Fibroblast of the aortic adventitia (primary cell): ENCODE measurements at regions not wholly inside any gene's neighbourhood (a gene's known extent, or its start where the extent isn't known, plus 50 kb on each side); places are given as distances from the start of the nearest gene placed in this dataset.
"Not testable (repeated sequence)": the region's sequence is repeated elsewhere in the genome, so short reads cannot be mapped to it uniquely, and the experiment has no call there.

Experiments
- DNase-seq: peaks from one replicate; pipeline ENCODE4 v3.0.0-alpha.2; 2010; ENCODE audit warnings: low read depth
- H3K4me3 ChIP-seq: 2 replicates; pipeline ENCODE4 v1.5.1; 2011; ENCODE audit warnings: low read depth, mild to moderate bottlenecking, control low read depth, low read length, moderate library complexity
- TF ChIP-seq, protein P1 (sequence below): IDR thresholded peaks from 2 replicates; pipeline ENCODE4 v1.5.1; 2011; ENCODE audit warnings: mild to moderate bottlenecking, low read length, control low read depth, inconsistent platforms; ENCODE audit not compliant: insufficient read depth

DNA sequence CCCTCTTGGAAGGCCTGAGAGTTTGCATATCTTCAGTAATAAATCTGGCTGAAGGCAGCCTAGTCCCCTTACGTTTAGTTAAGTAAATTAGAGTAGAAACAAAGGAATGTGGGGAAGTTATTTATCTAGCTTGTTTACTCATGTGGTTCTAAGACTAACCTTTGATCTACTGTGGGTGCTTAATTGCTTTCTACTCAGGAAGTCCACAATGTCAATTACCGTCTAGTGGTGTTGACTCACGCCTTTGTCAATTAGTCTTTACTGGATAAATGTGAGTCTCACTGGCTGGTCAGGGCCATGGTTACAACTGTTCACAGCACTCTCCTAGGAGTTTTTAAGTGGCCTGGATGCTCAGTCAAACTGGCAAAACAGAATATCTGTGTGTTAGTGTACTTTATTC is 2338.4 kb downstream of the TP53TG3F start:
- TF ChIP-seq, protein P1, sequence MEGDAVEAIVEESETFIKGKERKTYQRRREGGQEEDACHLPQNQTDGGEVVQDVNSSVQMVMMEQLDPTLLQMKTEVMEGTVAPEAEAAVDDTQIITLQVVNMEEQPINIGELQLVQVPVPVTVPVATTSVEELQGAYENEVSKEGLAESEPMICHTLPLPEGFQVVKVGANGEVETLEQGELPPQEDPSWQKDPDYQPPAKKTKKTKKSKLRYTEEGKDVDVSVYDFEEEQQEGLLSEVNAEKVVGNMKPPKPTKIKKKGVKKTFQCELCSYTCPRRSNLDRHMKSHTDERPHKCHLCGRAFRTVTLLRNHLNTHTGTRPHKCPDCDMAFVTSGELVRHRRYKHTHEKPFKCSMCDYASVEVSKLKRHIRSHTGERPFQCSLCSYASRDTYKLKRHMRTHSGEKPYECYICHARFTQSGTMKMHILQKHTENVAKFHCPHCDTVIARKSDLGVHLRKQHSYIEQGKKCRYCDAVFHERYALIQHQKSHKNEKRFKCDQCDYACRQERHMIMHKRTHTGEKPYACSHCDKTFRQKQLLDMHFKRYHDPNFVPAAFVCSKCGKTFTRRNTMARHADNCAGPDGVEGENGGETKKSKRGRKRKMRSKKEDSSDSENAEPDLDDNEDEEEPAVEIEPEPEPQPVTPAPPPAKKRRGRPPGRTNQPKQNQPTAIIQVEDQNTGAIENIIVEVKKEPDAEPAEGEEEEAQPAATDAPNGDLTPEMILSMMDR, result no peak
- H3K4me3 ChIP-seq, result no peak overlapping the region
- DNase-seq, result no peak

DNA sequence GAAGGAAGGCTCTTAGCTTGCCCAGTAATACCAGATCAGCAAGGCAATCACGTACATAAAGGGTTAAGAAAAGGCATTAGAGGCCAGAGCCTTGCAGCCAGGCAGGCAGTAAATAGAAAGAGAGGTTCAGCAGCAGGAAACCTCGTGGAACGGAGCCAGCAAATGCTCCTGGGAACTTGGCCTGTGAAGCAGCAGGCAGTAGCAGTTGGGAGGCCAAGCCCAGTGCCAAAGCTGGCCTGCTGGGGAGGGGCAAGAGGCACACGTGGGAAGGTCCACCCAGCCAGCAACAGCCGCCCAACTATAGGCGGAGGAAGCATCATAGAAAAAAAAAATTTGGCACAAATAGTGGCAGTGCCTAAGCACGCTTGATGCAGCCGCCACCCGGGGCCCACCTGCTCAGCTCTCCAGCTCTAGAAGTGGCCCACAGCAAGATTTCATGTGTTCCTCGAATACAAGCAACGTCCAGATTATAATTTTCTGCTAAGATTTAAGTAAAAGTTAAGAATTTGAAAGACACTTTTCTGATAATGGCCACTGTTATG is 2339.5 kb downstream of the TP53TG3F start:
- no peak overlapping the region for H3K4me3 ChIP-seq
- DNase-seq, result no peak
- TF ChIP-seq, protein P1, result no peak

DNA sequence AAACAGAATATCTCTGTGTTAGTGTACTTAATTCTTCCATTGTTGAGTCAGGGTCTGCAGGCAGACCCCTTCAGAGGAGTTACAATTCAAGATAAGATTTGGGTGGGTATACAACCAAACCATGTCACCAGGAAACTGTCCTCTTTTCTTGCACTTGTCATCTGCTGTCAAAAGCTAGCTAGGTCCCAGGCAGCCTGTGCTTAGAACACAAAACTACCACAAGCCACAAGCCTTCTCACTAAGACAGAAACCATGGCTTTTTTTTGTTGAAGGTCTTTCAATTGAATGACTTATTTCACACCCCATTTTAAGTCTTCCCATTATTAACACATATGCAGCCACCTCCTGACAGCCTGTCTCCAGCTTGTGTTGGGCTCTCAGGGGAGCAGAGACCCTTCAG is 2345.1 kb downstream of the TP53TG3F start:
- not testable (repeated sequence) for H3K4me3 ChIP-seq, DNase-seq

DNA sequence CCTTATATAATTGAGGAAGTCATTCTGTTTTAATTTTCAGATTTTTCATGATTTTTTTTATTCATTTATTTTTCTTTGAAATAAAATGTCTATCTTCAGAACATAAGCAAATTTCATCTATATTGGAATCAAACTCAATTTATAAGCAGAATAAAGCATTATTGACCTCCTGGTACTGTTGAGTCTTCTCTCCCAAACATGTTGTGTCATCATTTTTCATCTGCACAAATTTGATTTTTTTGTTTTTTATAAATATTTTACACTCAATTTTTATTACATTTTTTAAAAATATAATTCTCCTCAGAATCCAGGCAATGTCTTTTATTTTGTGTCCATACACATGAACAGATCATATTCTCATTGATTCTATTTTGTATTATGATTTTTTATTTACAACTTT is 2363.9 kb downstream of the TP53TG3F start:
- no peak for DNase-seq
- TF ChIP-seq, protein P1, result no peak

DNA sequence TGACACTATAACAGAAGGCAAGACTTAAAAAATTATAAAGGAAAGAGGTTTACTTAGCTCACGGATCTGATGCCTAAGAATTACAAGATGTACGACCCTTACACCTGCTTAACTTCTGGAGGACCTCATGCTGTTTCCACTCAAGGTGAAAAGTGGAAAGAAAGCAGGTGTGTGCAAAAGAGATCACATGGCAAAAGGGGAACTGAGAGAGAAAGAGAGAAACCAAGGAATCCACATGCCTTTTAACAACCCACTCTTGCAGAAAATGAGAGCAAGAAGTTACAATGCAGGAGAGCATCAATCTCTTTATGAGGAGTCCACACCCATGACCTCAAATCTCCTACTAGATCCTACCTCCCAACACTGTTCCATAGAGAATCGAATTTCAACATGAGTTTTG is 2382.2 kb downstream of the TP53TG3F start:
- TF ChIP-seq, protein P1, result no peak
- no peak for DNase-seq
- no peak overlapping the region for H3K4me3 ChIP-seq

More for the DNA sequence above, 2363.9 kb downstream of the TP53TG3F start:
- H3K4me3 ChIP-seq, result no peak overlapping the region

DNA sequence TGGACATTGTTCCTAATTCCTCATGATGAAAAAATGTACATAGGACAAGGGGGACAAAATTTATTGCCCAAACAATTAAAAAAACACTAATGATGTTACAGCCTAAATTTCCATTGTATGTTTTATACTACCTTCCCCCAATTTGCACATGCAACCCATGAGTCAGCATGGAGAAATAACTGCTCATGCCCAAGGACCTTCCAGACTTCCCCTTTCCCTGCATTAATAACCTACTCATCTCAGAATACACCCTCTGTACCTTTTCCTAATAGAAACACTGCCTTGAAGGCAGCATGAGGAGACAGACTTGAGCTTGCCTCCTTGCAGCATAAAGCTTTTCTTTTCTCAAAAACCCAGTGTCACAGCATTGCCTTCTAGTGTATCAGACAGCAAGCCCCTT is 2402.8 kb downstream of the TP53TG3F start:
- TF ChIP-seq, protein P1, result no peak
- no peak for DNase-seq
- H3K4me3 ChIP-seq, result no peak overlapping the region

DNA sequence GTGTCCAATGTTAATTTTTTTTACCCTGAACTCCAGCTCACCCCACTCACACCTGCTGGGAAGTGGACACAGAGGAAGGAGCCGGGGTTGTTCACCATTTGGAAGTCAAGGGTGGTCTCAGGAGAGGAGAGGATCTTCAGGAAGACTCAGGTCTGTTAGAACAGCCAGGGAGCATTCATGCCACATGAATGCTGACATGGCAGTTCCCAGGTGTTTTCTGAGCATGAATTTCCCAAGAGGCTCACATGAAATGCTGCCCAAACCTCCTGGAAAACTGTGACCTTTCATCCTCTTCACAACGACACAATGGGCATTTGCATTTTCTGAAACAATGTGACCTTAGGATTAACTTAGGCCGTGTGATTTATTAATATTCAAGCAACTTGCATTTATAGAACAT is 2409.2 kb downstream of the TP53TG3F start:
- DNase-seq, result no peak
- H3K4me3 ChIP-seq, result no peak overlapping the region
- TF ChIP-seq, protein P1, result no peak

DNA sequence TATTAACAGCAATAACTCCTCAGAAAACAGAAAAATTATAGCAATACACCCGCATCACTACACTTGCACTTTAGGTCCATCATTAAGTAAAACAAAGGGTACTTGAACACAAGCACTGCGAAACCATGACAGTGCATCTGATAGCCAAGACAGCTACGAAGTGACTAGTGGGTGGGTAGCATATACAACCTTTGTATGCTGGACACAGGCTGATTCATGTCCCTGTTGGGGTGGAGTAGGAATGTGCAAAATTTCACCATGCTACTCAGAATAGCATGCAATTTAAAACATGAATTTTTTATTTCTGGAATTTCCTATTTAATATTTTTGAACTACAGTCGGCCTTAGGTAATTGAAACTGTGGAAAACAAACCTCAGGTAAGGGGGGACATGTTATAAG is 2414.1 kb downstream of the TP53TG3F start:
- DNase-seq, result no peak
- TF ChIP-seq, protein P1, result no peak
- no peak overlapping the region for H3K4me3 ChIP-seq
